ENCODE measurements at regions not wholly inside any gene's neighbourhood (a gene's known extent, or its start where the extent isn't known, plus 50 kb on each side); places are given as distances from the start of the nearest gene placed in this dataset.

GRCh38 chr13:71118779-71119364, 748.1 kb downstream of the DACH1 start:
- H3K9me3 ChIP-seq (ENCODE audit: control insufficient read depth in 1 of 2, low read length in 2 of 2) = no peaks in the 10 kb centered on the region
- H3K9ac ChIP-seq (ENCODE audit: low read depth in 1 of 2, low read length in 2 of 2) = no peak overlapping the region
- H3K27me3 ChIP-seq (ENCODE audit: control insufficient read depth in 1 of 2, insufficient read depth in 2 of 2, low read length in 2 of 2) = no peaks in the 10 kb centered on the region
- H3K27ac ChIP-seq (ENCODE audit: low read depth, low read length) = no peak overlapping the region
- H3K4me1 ChIP-seq (ENCODE audit: control insufficient read depth in 1 of 2, insufficient read depth in 2 of 2, low read length in 2 of 2) = no peaks in the 10 kb centered on the region
- no peak overlapping the region for H3K4me3 ChIP-seq (ENCODE audit: low read depth in 1 of 2, low read length in 2 of 2)
- no peaks in the 10 kb centered on the region for H3K36me3 ChIP-seq (ENCODE audit: control insufficient read depth in 1 of 2, insufficient read depth in 2 of 2, low read length in 2 of 2)

GRCh38 chr13:71117920-71118319, 749.1 kb downstream of the DACH1 start:
- Histone ChIP-seq H3K4me3 (ENCODE audit: low read depth in 1 of 2, low read length in 2 of 2) (no peak overlapping the region), H3K27ac (ENCODE audit: low read depth, low read length) (no peak overlapping the region), H3K9ac (ENCODE audit: low read depth in 1 of 2, low read length in 2 of 2) (no peak overlapping the region), H3K27me3 (ENCODE audit: control insufficient read depth in 1 of 2, insufficient read depth in 2 of 2, low read length in 2 of 2) (no peaks in the 10 kb centered on the region), H3K9me3 (ENCODE audit: control insufficient read depth in 1 of 2, low read length in 2 of 2) (no peaks in the 10 kb centered on the region), H3K4me1 (ENCODE audit: control insufficient read depth in 1 of 2, insufficient read depth in 2 of 2, low read length in 2 of 2) (no peaks in the 10 kb centered on the region), H3K36me3 (ENCODE audit: control insufficient read depth in 1 of 2, insufficient read depth in 2 of 2, low read length in 2 of 2) (no peaks in the 10 kb centered on the region)

DNA sequence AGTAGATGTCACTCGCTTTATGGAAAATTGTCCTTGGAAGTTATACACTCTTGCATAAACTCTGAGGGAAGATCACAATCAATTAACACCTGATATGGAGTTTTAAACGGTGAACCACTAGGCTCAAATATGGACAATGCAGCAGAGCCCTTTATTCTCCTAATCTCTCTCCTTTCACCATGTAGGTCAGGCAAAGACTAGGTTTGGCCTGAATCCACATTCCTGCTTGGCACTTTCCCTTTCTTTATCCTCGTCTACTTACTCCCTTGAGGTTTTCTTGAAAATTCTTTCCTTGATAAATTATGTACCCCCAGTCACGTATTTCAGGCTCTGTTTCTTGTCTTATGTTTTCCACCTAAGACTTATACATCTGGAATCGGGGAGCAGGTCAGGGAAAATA, 751.7 kb downstream of the DACH1 start:
- no peaks in the 10 kb centered on the region for H3K36me3 ChIP-seq (ENCODE audit: control insufficient read depth in 1 of 2, insufficient read depth in 2 of 2, low read length in 2 of 2)
- no peaks in the 10 kb centered on the region for H3K27me3 ChIP-seq (ENCODE audit: control insufficient read depth in 1 of 2, insufficient read depth in 2 of 2, low read length in 2 of 2)
- no peaks in the 10 kb centered on the region for H3K4me1 ChIP-seq (ENCODE audit: control insufficient read depth in 1 of 2, insufficient read depth in 2 of 2, low read length in 2 of 2)
- H3K4me3 ChIP-seq (ENCODE audit: low read depth in 1 of 2, low read length in 2 of 2) = no peak overlapping the region
- no peaks in the 10 kb centered on the region for H3K9me3 ChIP-seq (ENCODE audit: control insufficient read depth in 1 of 2, low read length in 2 of 2)
- H3K9ac ChIP-seq (ENCODE audit: low read depth in 1 of 2, low read length in 2 of 2) = no peak overlapping the region
- no peak overlapping the region for H3K27ac ChIP-seq (ENCODE audit: low read depth, low read length)

- H3K36me3 ChIP-seq (ENCODE audit: control insufficient read depth in 1 of 2, insufficient read depth in 2 of 2, low read length in 2 of 2) = no peaks in the 10 kb centered on the region
- no peaks in the 10 kb centered on the region for H3K4me1 ChIP-seq (ENCODE audit: control insufficient read depth in 1 of 2, insufficient read depth in 2 of 2, low read length in 2 of 2)
- no peaks in the 10 kb centered on the region for H3K27me3 ChIP-seq (ENCODE audit: control insufficient read depth in 1 of 2, insufficient read depth in 2 of 2, low read length in 2 of 2)
- H3K27ac ChIP-seq (ENCODE audit: low read depth, low read length) = no peak overlapping the region
- no peaks in the 10 kb centered on the region for H3K9me3 ChIP-seq (ENCODE audit: control insufficient read depth in 1 of 2, low read length in 2 of 2)
- no peak overlapping the region for H3K4me3 ChIP-seq (ENCODE audit: low read depth in 1 of 2, low read length in 2 of 2)
- H3K9ac ChIP-seq (ENCODE audit: low read depth in 1 of 2, low read length in 2 of 2) = no peak overlapping the region
Observed at GRCh38 chr13:71096421-71096820, 770.6 kb downstream of the DACH1 start.

DNA sequence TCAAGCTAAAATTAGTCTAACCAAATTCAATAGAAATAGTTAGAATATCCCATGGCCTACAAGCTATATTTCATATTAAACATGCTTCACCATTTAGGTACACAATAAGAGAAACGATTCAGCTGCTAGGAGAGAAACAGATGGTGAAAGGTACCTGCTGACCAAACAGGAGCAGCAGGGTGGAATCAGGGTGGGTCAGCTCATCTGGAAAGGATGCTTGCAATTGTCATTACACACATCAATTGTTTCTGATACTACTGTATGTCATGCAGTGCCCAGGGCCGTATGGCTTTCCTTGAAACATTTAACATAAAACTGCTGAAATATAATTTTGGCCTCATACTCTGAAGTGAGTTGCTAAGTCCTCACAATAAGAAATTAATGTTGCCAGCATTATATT, 776.0 kb downstream of the DACH1 start:
- no peak overlapping the region for H3K4me3 ChIP-seq (ENCODE audit: low read depth in 1 of 2, low read length in 2 of 2)

GRCh38 chr13:71089056-71089455, 777.9 kb downstream of the DACH1 start:
- no peaks in the 10 kb centered on the region for H3K9me3 ChIP-seq (ENCODE audit: control insufficient read depth in 1 of 2, low read length in 2 of 2)
- no peak overlapping the region for H3K9ac ChIP-seq (ENCODE audit: low read depth in 1 of 2, low read length in 2 of 2)
- H3K4me3 ChIP-seq (ENCODE audit: low read depth in 1 of 2, low read length in 2 of 2) = no peak overlapping the region
- no peaks in the 10 kb centered on the region for H3K4me1 ChIP-seq (ENCODE audit: control insufficient read depth in 1 of 2, insufficient read depth in 2 of 2, low read length in 2 of 2)
- H3K27me3 ChIP-seq (ENCODE audit: control insufficient read depth in 1 of 2, insufficient read depth in 2 of 2, low read length in 2 of 2) = no peaks in the 10 kb centered on the region
- no peaks in the 10 kb centered on the region for H3K36me3 ChIP-seq (ENCODE audit: control insufficient read depth in 1 of 2, insufficient read depth in 2 of 2, low read length in 2 of 2)
- H3K27ac ChIP-seq (ENCODE audit: low read depth, low read length) = no peak overlapping the region

More for the DNA sequence above, 776.0 kb downstream of the DACH1 start:
- no peaks in the 10 kb centered on the region for H3K36me3 ChIP-seq (ENCODE audit: control insufficient read depth in 1 of 2, insufficient read depth in 2 of 2, low read length in 2 of 2)
- no peaks in the 10 kb centered on the region for H3K4me1 ChIP-seq (ENCODE audit: control insufficient read depth in 1 of 2, insufficient read depth in 2 of 2, low read length in 2 of 2)
- no peaks in the 10 kb centered on the region for H3K27me3 ChIP-seq (ENCODE audit: control insufficient read depth in 1 of 2, insufficient read depth in 2 of 2, low read length in 2 of 2)
- no peak overlapping the region for H3K9ac ChIP-seq (ENCODE audit: low read depth in 1 of 2, low read length in 2 of 2)
- H3K9me3 ChIP-seq (ENCODE audit: control insufficient read depth in 1 of 2, low read length in 2 of 2) = no peaks in the 10 kb centered on the region
- H3K27ac ChIP-seq (ENCODE audit: low read depth, low read length) = no peak overlapping the region

DNA sequence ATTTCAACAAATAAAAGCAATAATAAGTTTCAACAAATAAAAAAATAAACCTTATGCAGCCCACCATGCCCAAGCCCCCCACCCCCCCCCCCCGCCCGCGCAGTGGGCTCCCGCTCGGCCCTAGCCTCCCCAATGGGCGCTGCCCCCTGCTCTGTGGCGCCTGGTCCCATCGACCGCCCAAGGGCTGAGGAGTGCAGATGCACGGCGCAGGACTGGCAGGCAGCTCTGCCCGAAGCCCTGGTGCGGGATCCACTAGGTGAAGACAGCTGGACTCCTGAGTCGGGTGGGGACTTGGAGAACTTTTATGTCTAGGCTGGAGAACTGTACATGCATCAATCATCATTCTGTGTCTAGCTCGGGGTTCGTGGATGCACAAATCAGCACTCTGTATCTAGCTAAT, 779.6 kb downstream of the DACH1 start:
- no peaks in the 10 kb centered on the region for H3K27me3 ChIP-seq (ENCODE audit: control insufficient read depth in 1 of 2, insufficient read depth in 2 of 2, low read length in 2 of 2)
- H3K4me3 ChIP-seq (ENCODE audit: low read depth in 1 of 2, low read length in 2 of 2) = no peak overlapping the region
- H3K9ac ChIP-seq (ENCODE audit: low read depth in 1 of 2, low read length in 2 of 2) = no peak overlapping the region
- no peaks in the 10 kb centered on the region for H3K4me1 ChIP-seq (ENCODE audit: control insufficient read depth in 1 of 2, insufficient read depth in 2 of 2, low read length in 2 of 2)
- no peaks in the 10 kb centered on the region for H3K9me3 ChIP-seq (ENCODE audit: control insufficient read depth in 1 of 2, low read length in 2 of 2)
- H3K27ac ChIP-seq (ENCODE audit: low read depth, low read length) = no peak overlapping the region
- H3K36me3 ChIP-seq (ENCODE audit: control insufficient read depth in 1 of 2, insufficient read depth in 2 of 2, low read length in 2 of 2) = no peaks in the 10 kb centered on the region

DNA sequence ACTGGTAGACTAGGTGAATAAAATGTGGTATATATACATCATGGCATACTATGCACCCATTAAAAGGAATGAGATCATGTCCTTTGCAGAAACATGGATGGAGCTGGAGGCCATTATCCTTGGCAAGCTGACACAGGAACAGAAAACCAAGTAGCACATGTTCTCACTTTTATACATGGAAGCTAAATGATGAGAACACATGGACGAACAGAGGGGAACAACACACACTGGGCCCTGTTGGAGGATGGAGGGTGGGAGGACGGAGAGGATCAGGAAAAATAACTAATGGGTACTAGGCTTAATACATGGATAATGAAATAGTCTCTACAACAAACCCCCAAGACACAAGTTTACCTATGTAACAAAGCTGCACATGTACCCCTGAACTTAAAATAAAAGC, 780.0 kb downstream of the DACH1 start:
- no peaks in the 10 kb centered on the region for H3K9me3 ChIP-seq (ENCODE audit: control insufficient read depth in 1 of 2, low read length in 2 of 2)
- no peaks in the 10 kb centered on the region for H3K36me3 ChIP-seq (ENCODE audit: control insufficient read depth in 1 of 2, insufficient read depth in 2 of 2, low read length in 2 of 2)
- H3K4me3 ChIP-seq (ENCODE audit: low read depth in 1 of 2, low read length in 2 of 2) = no peak overlapping the region
- H3K9ac ChIP-seq (ENCODE audit: low read depth in 1 of 2, low read length in 2 of 2) = no peak overlapping the region
- H3K27ac ChIP-seq (ENCODE audit: low read depth, low read length) = no peak overlapping the region
- no peaks in the 10 kb centered on the region for H3K4me1 ChIP-seq (ENCODE audit: control insufficient read depth in 1 of 2, insufficient read depth in 2 of 2, low read length in 2 of 2)
- no peaks in the 10 kb centered on the region for H3K27me3 ChIP-seq (ENCODE audit: control insufficient read depth in 1 of 2, insufficient read depth in 2 of 2, low read length in 2 of 2)

DNA sequence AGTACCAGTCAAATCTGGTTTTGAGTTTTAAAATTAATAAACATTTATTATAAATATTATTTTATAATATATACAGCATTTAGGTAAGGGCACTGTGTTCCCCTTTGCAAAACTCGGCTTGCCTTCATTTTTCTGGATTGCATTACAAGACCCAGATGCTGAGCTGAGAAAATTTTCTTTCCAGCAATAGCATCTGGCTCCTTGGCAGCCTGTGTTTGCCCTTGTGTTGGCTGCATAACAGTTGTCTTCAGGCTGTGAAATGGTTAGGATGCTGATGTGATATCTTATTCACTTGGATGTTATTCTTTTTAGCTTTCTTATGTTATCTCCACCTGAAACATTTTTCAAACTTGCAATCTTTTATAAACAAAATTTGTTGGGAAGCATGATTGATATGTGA, 784.4 kb downstream of the DACH1 start:
- H3K9me3 ChIP-seq (ENCODE audit: control insufficient read depth in 1 of 2, low read length in 2 of 2) = no peaks in the 10 kb centered on the region
- no peaks in the 10 kb centered on the region for H3K36me3 ChIP-seq (ENCODE audit: control insufficient read depth in 1 of 2, insufficient read depth in 2 of 2, low read length in 2 of 2)
- no peak overlapping the region for H3K9ac ChIP-seq (ENCODE audit: low read depth in 1 of 2, low read length in 2 of 2)
- no peak overlapping the region for H3K27ac ChIP-seq (ENCODE audit: low read depth, low read length)
- no peaks in the 10 kb centered on the region for H3K27me3 ChIP-seq (ENCODE audit: control insufficient read depth in 1 of 2, insufficient read depth in 2 of 2, low read length in 2 of 2)
- no peaks in the 10 kb centered on the region for H3K4me1 ChIP-seq (ENCODE audit: control insufficient read depth in 1 of 2, insufficient read depth in 2 of 2, low read length in 2 of 2)
- no peak overlapping the region for H3K4me3 ChIP-seq (ENCODE audit: low read depth in 1 of 2, low read length in 2 of 2)

DNA sequence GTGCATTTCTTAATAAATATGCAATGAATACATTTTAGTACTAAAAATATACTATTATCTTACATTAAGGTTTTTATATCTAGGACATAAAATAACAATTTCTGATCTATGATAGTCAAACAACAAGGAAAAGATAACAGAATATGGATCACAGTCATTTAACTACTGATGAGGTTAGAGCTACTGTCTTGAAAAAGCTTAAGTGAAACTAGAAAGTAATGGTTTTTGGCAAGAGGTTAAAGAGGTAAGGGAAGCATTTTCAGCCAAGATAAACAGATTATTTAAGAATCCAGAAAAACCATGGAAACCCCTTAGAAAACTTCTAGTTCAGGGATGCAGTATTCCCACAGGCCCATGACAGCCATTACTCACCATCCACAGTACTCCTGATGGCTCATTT, 787.4 kb downstream of the DACH1 start:
- no peaks in the 10 kb centered on the region for H3K9me3 ChIP-seq (ENCODE audit: control insufficient read depth in 1 of 2, low read length in 2 of 2)

GRCh38 chr13:71068041-71068440, 799.0 kb downstream of the DACH1 start:
- H3K9ac ChIP-seq (ENCODE audit: low read depth in 1 of 2, low read length in 2 of 2) = no peak overlapping the region
- H3K4me1 ChIP-seq (ENCODE audit: control insufficient read depth in 1 of 2, insufficient read depth in 2 of 2, low read length in 2 of 2) = no peaks in the 10 kb centered on the region
- H3K36me3 ChIP-seq (ENCODE audit: control insufficient read depth in 1 of 2, insufficient read depth in 2 of 2, low read length in 2 of 2) = no peaks in the 10 kb centered on the region
- H3K27ac ChIP-seq (ENCODE audit: low read depth, low read length) = no peak overlapping the region
- H3K4me3 ChIP-seq (ENCODE audit: low read depth in 1 of 2, low read length in 2 of 2) = no peak overlapping the region
- H3K27me3 ChIP-seq (ENCODE audit: control insufficient read depth in 1 of 2, insufficient read depth in 2 of 2, low read length in 2 of 2) = no peaks in the 10 kb centered on the region
- H3K9me3 ChIP-seq (ENCODE audit: control insufficient read depth in 1 of 2, low read length in 2 of 2) = no peaks in the 10 kb centered on the region

More for the DNA sequence above, 787.4 kb downstream of the DACH1 start:
- no peak overlapping the region for H3K27ac ChIP-seq (ENCODE audit: low read depth, low read length)
- H3K27me3 ChIP-seq (ENCODE audit: control insufficient read depth in 1 of 2, insufficient read depth in 2 of 2, low read length in 2 of 2) = no peaks in the 10 kb centered on the region
- no peaks in the 10 kb centered on the region for H3K4me1 ChIP-seq (ENCODE audit: control insufficient read depth in 1 of 2, insufficient read depth in 2 of 2, low read length in 2 of 2)
- no peak overlapping the region for H3K9ac ChIP-seq (ENCODE audit: low read depth in 1 of 2, low read length in 2 of 2)
- H3K4me3 ChIP-seq (ENCODE audit: low read depth in 1 of 2, low read length in 2 of 2) = no peak overlapping the region
- no peaks in the 10 kb centered on the region for H3K36me3 ChIP-seq (ENCODE audit: control insufficient read depth in 1 of 2, insufficient read depth in 2 of 2, low read length in 2 of 2)
